ENCODE measurements at regions not wholly inside any gene's neighbourhood (a gene's known extent, or its start where the extent isn't known, plus 50 kb on each side); places are given as distances from the start of the nearest gene placed in this dataset.

DNA sequence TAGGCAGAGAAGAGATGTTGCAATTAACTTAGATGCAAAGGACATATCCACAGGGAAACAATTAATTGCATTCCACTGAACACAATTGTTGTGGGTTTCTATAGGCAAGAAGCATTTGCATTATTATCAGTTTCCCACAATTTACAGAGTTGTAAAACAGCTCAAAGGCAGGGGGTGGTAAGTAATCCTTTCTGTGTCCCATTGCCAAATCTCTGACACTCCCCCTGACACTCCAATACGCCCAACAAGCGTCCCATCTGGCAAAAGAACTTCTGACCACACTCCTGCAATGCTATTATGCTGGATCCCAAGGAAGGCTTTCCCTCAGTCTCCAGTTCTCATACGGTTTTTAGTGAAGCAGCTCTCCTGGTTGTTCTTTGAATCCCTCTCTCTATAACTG is 179.8 kb downstream of the CXCL12 start:
- TF ChIP-seq, protein P1, sequence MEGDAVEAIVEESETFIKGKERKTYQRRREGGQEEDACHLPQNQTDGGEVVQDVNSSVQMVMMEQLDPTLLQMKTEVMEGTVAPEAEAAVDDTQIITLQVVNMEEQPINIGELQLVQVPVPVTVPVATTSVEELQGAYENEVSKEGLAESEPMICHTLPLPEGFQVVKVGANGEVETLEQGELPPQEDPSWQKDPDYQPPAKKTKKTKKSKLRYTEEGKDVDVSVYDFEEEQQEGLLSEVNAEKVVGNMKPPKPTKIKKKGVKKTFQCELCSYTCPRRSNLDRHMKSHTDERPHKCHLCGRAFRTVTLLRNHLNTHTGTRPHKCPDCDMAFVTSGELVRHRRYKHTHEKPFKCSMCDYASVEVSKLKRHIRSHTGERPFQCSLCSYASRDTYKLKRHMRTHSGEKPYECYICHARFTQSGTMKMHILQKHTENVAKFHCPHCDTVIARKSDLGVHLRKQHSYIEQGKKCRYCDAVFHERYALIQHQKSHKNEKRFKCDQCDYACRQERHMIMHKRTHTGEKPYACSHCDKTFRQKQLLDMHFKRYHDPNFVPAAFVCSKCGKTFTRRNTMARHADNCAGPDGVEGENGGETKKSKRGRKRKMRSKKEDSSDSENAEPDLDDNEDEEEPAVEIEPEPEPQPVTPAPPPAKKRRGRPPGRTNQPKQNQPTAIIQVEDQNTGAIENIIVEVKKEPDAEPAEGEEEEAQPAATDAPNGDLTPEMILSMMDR (IDR thresholded peaks at IDR 0.05 in 8 of 11, conservative IDR thresholded peaks at IDR 0.05 in 3 of 11): no peak
- TF ChIP-seq POLR2A (IDR thresholded peaks at IDR 0.05): no peak
